ENCODE measurements at regions not wholly inside any gene's neighbourhood (a gene's known extent, or its start where the extent isn't known, plus 50 kb on each side); places are given as distances from the start of the nearest gene placed in this dataset.
"Not testable (repeated sequence)": the region's sequence is repeated elsewhere in the genome, so short reads cannot be mapped to it uniquely, and the experiment has no call there.

GRCh38 chr18:73045037-73045436, 177.2 kb upstream of the NETO1 start:
- no peak for DNase-seq

- DNase-seq = no peak
These were observed 175.8 kb upstream of the NETO1 start for GRCh38 chr18:73043611-73044010.

DNA sequence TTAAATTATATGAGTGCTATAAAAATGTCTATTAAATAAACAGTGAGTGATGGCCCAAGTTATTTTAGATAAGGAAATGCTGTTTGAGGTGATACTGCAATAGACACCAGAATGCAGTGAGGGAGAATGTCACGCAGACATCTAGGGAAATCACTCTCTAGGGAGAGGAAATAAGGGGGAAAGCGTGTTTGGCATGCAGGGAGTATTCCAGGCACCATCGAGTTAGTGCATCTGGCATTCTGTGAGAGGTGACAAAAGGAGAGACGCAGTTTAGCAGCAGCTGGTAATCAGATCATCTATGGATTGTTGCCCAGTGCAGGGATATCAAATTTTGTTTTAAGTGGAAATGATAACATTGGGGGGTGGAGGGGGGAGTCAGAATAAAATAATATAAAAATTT, 175.4 kb upstream of the NETO1 start:
- DNase-seq = no peak

DNA sequence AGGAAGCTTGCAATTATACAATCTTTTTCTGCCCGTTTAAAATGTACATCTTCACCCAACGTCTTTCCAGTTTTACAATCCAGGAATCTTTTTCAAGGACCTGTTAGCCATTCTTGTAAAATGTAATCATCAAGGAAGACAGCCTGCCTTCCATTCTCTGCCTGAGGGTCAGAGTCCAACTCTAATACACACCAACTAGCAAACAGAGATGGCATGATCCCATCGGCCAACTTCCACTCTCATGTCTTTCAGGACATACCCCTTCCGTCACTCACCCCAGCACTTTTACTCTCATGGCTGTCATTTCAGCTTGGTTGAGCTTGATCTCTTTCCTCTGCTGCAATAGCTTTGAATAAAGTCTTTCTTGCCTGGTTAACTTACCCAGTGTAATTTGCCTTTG, 172.5 kb upstream of the NETO1 start:
- no peak for DNase-seq

GRCh38 chr18:73038336-73038735, 170.5 kb upstream of the NETO1 start:
- DNase-seq = no peak

- DNase-seq = no peak
These were observed 156.2 kb upstream of the NETO1 start for GRCh38 chr18:73023975-73024374.

DNA sequence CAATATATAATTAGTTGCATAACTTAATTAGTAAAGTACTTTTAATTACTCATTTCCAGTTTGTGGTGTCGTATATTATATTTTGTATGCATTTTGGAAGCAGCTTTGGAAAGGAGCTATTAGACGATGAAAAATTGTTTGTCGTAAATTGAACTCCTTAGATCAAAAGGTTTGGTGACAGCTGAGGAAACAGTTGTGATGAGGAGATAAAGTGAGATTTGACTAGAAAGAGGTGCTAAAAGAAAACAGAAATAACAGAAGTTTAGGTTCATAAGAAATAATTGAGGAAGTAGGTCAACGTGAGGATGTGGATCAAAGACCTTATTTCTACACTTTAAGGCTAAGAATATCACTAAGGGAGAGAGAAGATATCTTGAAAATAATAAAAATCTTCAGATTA, 141.9 kb upstream of the NETO1 start:
- no peak for DNase-seq

DNA sequence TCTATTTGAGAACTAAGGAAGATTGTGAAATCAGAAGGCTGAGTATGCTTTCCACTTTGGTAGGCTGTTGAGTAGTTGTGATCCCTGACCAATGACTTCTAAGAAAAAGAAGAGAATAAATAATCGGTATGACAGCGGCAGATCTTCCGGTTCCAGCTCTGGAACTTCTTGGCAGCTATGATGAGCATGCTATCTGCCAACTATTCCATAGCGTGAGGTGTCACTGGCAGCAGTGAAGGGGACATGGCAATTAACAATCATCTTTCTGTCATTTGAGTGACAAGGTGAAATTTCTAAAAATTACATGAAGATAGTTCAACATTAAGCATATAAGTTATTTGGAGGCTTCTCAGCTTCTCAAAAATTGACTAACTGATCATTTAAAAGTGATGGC, 140.1 kb upstream of the NETO1 start:
- no peak for DNase-seq

DNA sequence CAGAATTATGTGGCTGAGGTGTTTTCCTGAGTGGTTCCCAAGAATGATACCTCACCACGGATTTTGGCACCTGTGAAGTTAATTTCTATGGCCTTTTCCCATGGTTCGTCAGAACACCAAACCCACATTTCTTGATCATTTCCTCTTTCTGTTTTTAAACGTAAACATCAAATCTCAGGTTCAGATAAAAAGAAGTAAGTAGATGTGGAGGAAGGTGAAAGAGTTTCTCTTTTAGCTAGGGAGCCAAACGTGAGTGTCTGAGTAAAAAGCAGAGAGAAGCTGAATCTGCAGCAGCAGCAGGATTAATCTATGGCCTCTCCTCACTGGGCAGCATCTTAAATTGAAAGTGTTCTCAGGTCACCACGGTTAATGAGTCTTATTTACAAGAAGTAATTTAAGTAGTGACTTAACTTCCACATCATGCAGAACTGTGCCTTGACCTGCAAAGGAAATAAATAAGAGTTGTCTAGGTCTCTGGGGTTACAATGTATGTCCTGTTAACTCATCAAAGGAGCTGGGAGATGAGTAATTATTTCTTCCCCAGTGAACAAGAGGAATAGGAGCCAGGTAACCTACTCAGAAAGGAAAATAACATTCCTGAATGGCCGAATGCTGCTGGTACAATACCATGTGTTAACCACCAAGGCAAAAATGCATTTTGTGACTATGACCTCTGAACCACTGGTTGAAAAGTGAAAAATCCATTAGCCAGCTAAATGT, 139.6 kb upstream of the NETO1 start:
- peak; percentile 12 for DNase-seq

DNA sequence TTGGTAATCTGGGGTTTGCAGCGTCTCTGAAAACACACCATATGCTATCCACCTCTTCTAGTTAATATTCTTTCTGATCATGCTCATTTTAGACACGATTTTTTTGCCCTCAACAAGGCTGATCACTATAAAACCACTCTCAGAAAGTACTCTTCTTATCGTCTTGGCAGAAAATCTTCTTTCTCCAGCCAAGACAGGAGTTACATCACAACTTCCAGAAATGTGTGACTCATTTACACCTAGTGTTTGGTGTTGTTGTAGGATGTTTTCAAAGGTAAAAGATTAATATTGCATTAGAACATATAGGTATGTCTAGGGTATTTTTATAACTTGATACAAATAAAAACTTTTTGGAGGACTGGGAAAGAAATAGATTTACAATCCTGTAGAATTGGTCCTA, 138.5 kb upstream of the NETO1 start:
- no peak for DNase-seq

DNA sequence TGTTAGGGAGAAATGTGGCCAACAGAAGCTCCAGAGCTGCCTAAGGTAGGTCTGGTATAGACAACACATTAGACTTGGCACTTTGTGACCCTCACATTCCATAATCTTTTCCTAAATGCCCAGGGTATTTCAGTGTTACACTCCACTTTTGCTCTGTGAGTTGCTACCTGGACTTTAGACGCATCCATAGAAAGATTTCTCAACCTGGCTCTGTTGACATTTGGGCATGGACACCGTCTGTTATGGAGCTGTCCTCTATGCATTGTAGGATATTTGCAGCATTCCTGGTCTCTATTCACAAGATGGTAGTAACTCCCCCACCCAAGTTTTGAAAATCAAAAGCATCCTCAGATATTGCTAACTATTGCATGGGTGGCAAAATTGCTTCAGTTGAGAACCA, 136.5 kb upstream of the NETO1 start:
- no peak for DNase-seq

DNA sequence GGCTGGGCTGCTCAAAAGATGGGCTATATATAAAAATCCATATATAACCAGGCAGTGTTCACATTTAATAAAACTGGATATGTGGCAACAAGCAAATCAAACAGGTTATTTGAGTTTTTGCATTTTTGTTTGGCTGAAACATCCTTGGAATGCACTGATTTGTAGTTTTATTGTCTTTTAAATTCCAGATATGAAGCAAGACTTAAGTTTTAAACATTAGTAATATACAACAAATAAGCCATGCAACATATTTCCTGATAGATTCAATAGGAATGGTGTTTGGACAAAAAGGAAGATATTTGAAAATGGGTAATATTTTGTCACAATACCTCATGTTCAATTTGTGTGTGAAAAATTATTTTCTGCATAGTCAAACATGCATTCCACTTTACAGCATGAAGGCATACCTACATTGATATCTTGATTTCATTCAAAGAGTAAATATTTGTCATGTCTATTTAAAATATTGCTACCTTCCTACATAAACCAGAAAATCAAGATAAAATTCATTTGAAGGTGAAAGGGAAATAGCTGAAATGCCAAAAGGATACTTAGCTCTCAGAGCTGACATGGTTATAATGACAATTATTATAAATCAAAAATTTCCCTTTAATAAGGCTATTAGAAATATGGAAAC, 132.3 kb upstream of the NETO1 start:
- DNase-seq = no peak

GRCh38 chr18:72995558-72995957, 127.8 kb upstream of the NETO1 start:
- no peak for DNase-seq

- no peak for DNase-seq
These were observed 125.5 kb upstream of the NETO1 start for GRCh38 chr18:72993250-72993649.

GRCh38 chr18:72991379-72991778, 123.6 kb upstream of the NETO1 start:
- DNase-seq = no peak

GRCh38 chr18:72987570-72987969, 119.8 kb upstream of the NETO1 start:
- DNase-seq = not testable (repeated sequence)

GRCh38 chr18:72986103-72986502, 118.3 kb upstream of the NETO1 start:
- DNase-seq = no peak

GRCh38 chr18:72985686-72986085, 117.9 kb upstream of the NETO1 start:
- DNase-seq = no peak

- no peak for DNase-seq
These were observed 116.5 kb upstream of the NETO1 start for GRCh38 chr18:72984290-72984689.

DNA sequence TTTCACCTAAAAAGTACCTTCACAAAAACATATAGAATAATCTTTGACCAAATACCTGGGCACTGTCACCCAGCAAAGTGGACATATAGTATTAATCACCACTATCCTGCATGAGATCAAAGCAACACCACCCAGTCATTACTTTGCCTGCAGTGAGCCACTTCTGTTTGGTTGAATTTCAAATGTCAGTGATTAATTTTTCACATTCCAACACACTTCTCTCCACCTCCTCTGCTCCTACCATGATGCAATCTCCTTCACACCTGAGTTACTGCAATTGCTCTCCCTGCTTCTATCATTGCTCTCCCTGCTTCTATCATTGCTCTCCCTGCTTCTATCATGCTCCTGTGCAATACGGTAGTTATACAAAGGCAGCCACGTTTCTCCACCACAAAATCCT, 106.1 kb upstream of the NETO1 start:
- no peak for DNase-seq

DNA sequence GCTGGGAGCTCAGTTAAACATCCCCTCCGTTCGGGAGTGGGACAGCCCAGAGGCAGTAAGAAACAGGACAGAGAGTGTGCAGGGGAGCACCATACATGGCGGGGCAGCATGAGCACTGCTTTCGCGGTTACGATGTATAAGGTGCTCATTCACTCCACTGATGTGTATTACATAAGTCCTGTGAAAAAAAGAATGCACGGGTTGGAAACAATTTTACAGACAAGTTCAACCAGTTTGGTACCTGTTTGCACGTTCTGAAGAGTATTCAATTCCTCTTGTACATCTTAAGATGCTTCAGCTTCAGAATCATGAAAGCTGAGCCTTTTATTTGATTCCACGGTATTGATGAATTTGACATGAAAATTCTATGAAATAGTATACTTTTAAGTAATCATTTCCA, 97.8 kb upstream of the NETO1 start:
- no peak for DNase-seq

GRCh38 chr18:72958195-72958594, 90.4 kb upstream of the NETO1 start:
- not testable (repeated sequence) for DNase-seq

DNA sequence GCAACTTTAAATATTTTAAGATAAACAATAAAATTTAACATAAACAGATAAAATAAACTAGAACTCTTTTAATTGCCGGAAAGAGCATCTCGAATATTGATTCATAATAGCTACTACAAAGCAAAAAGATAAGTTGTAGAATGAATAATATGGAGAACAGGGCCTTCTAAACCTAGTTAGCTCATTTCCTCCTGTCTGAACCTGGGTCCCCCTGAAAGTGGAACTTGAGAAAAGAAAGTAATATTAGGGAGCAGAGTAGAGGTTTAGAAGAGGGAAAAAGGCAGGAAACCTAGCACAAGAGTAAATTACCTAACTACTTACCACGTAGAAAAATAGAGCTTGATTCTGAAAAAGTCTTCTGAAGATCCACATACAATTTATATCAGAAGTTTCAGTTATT, 80.7 kb upstream of the NETO1 start:
- DNase-seq = no peak

DNA sequence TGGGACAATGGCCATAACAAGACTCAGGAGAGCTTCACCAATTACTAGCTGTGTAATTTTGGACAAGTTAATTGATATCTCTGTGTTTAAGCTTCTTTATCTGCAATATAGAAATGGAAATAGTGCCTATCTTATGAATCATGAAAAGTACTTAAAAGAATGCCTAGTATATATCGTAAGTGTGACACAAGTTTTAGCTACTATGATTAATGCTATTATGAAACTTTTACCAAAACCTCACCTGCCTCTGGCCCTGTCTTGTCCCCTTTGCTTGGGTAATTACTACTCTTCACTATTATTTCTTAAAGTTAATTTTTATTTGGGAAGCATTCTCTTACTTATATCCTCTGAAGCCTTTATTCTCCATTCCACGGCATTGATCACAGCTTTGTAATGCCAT, 75.0 kb upstream of the NETO1 start:
- no peak for DNase-seq

- DNase-seq = peak; percentile 20
These were observed 73.2 kb upstream of the NETO1 start for GRCh38 chr18:72940986-72941385.

Data from RPMI8226 (cell line).